Cardiac fibroblast (primary cell): ENCODE measurements at regions not wholly inside any gene's neighbourhood (a gene's known extent, or its start where the extent isn't known, plus 50 kb on each side); places are given as distances from the start of the nearest gene placed in this dataset.

Experiments
- DNase-seq, 2 donors: peaks; one replicate each; pipeline versions ENCODE4 v3.0.0 to v3.0.0-alpha.2; 2010; ENCODE audit warnings: low read depth in 2 of 2
- H3K4me3 ChIP-seq, 2 donors: replicated peaks in 1 of 2; 1 replicate in 1 of 2; 2 replicates in 1 of 2; pipeline ENCODE4 v1.5.1; 2011; ENCODE audit warnings: low read depth in 2 of 2, low read length in 2 of 2, mild to moderate bottlenecking in 2 of 2, moderate library complexity in 1 of 2
- TF ChIP-seq, protein P1 (sequence below): IDR thresholded peaks from one replicate; pipeline ENCODE4 v1.5.1; 2011; ENCODE audit warnings: low read depth, mild to moderate bottlenecking, low read length, inconsistent platforms

DNA sequence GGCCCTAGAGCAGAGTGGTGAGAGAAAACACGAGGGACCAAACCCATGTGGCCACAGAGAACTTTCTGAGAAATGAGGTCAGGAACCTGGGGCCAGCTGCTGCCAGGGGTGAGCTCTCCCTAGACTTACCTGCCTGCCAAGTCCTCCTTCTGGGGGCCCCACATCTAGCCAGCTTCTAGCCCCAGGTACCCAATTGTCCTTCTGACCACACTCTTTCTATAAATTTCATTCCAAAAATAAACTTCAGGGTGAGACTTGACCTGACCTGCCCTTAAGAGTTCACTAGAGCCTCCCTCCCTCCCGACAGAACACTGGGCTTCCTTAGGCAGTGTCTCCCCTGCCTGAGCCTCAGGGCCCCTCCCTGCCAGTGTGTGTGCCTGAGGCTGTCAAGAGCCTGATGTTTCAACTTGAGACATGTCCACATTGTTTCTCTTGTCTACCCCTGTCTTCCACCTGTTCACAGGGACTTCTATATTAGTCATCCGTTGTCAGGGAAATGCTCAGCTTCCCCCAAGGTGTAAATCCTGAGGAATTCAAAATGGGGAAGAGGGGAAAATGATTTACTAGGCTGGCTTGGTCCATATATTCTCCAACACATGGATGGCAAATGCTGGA is 312.8 kb upstream of the TLE3 start:
- no peak for DNase-seq
- TF ChIP-seq, protein P1, sequence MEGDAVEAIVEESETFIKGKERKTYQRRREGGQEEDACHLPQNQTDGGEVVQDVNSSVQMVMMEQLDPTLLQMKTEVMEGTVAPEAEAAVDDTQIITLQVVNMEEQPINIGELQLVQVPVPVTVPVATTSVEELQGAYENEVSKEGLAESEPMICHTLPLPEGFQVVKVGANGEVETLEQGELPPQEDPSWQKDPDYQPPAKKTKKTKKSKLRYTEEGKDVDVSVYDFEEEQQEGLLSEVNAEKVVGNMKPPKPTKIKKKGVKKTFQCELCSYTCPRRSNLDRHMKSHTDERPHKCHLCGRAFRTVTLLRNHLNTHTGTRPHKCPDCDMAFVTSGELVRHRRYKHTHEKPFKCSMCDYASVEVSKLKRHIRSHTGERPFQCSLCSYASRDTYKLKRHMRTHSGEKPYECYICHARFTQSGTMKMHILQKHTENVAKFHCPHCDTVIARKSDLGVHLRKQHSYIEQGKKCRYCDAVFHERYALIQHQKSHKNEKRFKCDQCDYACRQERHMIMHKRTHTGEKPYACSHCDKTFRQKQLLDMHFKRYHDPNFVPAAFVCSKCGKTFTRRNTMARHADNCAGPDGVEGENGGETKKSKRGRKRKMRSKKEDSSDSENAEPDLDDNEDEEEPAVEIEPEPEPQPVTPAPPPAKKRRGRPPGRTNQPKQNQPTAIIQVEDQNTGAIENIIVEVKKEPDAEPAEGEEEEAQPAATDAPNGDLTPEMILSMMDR, result no peak
- H3K4me3 ChIP-seq, result no peak overlapping the region

DNA sequence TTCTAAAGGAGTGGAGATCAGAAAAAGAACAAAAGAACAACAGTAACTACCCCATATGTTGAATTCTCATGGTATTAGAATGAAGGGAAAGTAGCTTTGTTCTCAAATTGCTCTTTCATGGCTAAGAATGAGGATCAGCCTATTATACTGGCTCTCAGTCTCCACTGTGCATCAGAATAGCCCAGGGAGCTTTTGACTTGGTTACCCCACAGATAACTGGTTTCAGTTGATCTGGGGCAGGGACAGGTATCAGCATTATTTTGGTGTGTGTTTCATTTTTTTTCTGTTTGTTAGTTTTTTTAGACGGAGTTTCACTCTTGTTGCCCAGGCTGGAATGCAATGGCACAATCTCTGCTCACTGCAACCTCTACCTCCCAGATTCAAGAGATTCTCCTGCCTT is 311.7 kb upstream of the TLE3 start:
- TF ChIP-seq, protein P1, result no peak
- no peak for DNase-seq
- no peak overlapping the region for H3K4me3 ChIP-seq

DNA sequence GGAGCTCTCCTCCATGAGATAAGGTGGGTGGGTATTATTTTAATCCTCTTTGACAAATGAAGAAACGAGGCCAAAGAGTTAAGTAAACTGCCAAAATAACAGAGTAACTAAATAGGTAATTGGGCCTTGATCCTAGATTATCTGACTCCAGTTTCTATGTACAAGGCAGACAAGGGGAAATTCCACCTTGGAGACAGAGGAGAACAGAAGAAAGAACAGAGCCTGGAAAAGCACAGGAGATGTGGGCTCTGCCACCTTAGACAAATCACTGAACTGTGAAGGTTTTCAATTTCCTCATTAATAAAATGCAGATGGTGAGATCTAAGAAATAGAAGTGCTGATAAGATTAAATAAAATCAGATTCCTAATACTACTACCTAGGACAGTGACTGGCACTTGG is 310.2 kb upstream of the TLE3 start:
- no peak for DNase-seq
- TF ChIP-seq, protein P1, result no peak
- no peak overlapping the region for H3K4me3 ChIP-seq

DNA sequence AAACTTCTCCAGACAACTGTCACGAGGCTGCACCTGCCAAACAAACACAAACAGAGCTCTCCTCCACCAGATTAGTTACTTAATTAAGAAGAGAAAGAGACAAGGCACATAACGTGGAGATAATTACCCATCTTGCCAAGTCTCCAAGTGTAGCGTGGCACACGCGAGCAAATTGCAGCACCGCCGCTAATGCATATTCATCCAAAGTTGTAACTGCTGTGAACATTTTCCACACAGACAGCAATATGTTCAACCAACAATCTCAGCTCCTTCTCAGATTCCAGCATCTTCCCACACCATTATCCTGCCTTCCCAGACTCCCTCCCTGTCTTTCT is 309.6 kb upstream of the TLE3 start:
- TF ChIP-seq, protein P1, result no peak
- DNase-seq, result no peak
- no peak overlapping the region for H3K4me3 ChIP-seq

DNA sequence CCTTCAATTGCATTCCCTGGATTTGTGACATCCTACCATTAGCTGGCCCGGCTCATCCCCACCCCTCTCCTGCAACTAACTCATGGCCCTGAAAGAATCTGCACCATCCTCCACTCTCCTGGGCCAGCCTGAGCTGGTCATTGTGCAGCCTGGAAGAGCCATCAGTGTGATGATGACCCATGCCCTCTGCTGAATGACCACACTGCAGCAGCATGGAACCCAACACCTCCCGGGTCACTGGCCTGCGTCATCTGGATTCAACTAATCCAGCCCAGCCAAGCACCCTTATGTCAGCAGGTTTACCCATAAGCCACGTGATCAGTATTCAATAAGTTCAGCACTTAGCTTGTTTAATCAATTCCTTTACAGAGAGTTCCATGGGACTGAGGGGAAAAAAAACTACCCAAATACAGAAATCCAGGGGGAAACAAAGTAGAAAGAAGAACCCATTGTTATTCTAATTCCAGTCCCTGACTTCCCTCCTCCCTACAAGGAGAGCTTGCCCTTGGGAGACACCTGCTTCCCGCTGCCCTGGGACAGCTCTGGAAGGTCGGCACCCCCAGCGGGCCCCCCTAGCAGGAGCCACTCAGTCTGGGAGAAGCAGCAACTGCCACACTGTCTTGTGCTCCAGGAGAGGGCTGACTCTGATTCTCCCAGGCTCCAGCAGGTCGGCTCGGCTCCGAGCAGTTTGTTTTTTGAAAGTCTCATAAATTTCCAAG is 309.1 kb upstream of the TLE3 start:
- TF ChIP-seq, protein P1, result no peak
- no peak for DNase-seq
- no peak overlapping the region for H3K4me3 ChIP-seq

DNA sequence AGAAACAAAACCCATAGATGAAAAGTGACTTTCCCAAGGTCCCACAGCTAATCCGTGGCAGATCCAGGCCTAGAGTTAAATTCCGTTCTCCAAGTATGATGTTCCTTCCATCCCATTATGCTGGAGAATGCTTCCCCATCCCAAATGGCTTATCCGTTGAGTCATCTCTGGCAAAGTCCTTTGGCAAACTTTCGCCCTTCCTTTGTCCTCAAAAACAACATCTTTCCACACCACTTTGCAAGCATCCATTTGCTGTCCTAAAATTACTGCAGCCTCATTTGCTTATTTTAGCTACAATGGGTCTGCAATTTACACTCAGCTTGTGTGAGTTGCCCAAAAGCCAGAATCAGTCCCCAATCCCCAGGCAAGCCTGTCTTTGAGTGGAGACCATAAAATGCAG is 304.0 kb upstream of the TLE3 start:
- H3K4me3 ChIP-seq, result no peak overlapping the region
- TF ChIP-seq, protein P1, result no peak
- no peak for DNase-seq
